ENCODE measurements at regions not wholly inside any gene's neighbourhood (a gene's known extent, or its start where the extent isn't known, plus 50 kb on each side); places are given as distances from the start of the nearest gene placed in this dataset.

- BruUV-seq (replicated peaks): no TSS peak
- Histone ChIP-seq H2BK5ac (ENCODE audit: low read depth, low read length, poor library complexity, severe bottlenecking) (no peak overlapping the region), H3K4me1 (ENCODE audit: control insufficient read depth, insufficient read depth, low read length) (no peaks in the 10 kb centered on the region), H3K4me3 (ENCODE audit: insufficient read depth, low read depth, low read length) (no peak overlapping the region), H3K14ac (replicated peaks; ENCODE audit: low read depth, low read length) (no peak overlapping the region), H3K79me1 (ENCODE audit: low read depth in 1 of 2, low read length in 2 of 2) (no peaks in the 10 kb centered on the region), H3K4ac (ENCODE audit: low read depth, low read length) (no peak overlapping the region), H3K56ac (ENCODE audit: extremely low read depth, insufficient read depth, low read length) (no peak overlapping the region), H3K4me2 (ENCODE audit: low read depth, low read length) (no peak overlapping the region), H3K18ac (ENCODE audit: low read depth, low read length) (no peak overlapping the region), H3K27me3 (ENCODE audit: control insufficient read depth, insufficient read depth, low read length) (no peaks in the 10 kb centered on the region), H3K36me3 (ENCODE audit: control insufficient read depth, insufficient read depth, low read length) (no peaks in the 10 kb centered on the region), H2BK15ac (ENCODE audit: low read depth, low read length) (no peak overlapping the region), H2BK120ac (ENCODE audit: low read depth, low read length) (no peak overlapping the region), H2AK9ac (replicated peaks; ENCODE audit: low read depth, low read length, poor library complexity) (no peak overlapping the region), H3K27ac (ENCODE audit: insufficient read depth, low read length) (no peak overlapping the region), H2AFZ (replicated peaks; ENCODE audit: low read length, poor library complexity) (no peak overlapping the region), H4K20me1 (ENCODE audit: insufficient read depth, low read length) (no peaks in the 10 kb centered on the region), H3K9ac (ENCODE audit: low read depth, low read length) (no peak overlapping the region), H4K91ac (ENCODE audit: insufficient read depth, low read depth, low read length) (no peak overlapping the region), H4K8ac (ENCODE audit: low read depth in 2 of 2, low read length in 2 of 2) (no peak overlapping the region), H2AK5ac (ENCODE audit: low read depth, low read length) (no peak overlapping the region), H3K9me1 (ENCODE audit: insufficient read depth, low read length) (no peaks in the 10 kb centered on the region), H2BK20ac (ENCODE audit: low read depth, low read length) (no peak overlapping the region), H4K5ac (ENCODE audit: low read depth, low read length) (no peak overlapping the region), H3K9me3 (ENCODE audit: control insufficient read depth, insufficient read depth, low read length) (no peaks in the 10 kb centered on the region; the same call in 1 of the 2 replicates), H3K23ac (ENCODE audit: low read depth, low read length) (no peak overlapping the region)
- ChIA-PET POLR2A (ENCODE audit: unreplicated experiment) (no interaction called here), CTCF (no interaction called here)
- 29% methylated on average over 1 of the region's 1 CpG; no CpG with 5 or more reads in 1 of the 2 experiments for WGBS, 2 experiments (ENCODE audit: extremely low coverage in 2 of 2, insufficient read length in 1 of 2)
- intact Hi-C loops (cut with micrococcal nuclease) (no loop called here), dilution Hi-C loops (cut with HindIII; ENCODE audit: low sequenced_read_pairs, unreplicated experiment) (no loop called here), in situ Hi-C loops (cut with MboI; ENCODE audit: low sequenced_read_pairs) (no loop called here)
- TF ChIP-seq ELK1 (IDR thresholded peaks at IDR 0.05; ENCODE audit: borderline replicate concordance, low read depth, low read length) (no peak), CTCF (conservative IDR thresholded peaks at IDR 0.05; ENCODE audit: low read depth, low read length) (no peak), RCOR1 (IDR thresholded peaks at IDR 0.05; ENCODE audit: insufficient replicate concordance, low read length) (no peak), MXI1 (IDR thresholded peaks at IDR 0.05; ENCODE audit: borderline replicate concordance, low read depth, low read length) (no peak), MAZ (IDR thresholded peaks at IDR 0.05; ENCODE audit: borderline replicate concordance, low read depth, low read length) (no peak), RFX5 (IDR thresholded peaks at IDR 0.05; ENCODE audit: low read depth, low read length) (no peak), POLR2A (IDR thresholded peaks at IDR 0.05; ENCODE audit: low read depth, low read length) (no peak), RAD21 (IDR thresholded peaks at IDR 0.05; ENCODE audit: low read length) (no peak)
- ATAC-seq (ENCODE audit: low read depth): no peak
- DNase-seq: no peak
These were observed 111.4 kb upstream of the SALL1 start for GRCh38 chr16:51262428-51262827.

All from IMR-90 (cell line).